Heart left ventricle (tissue), 16 donors: ENCODE measurements at regions not wholly inside any gene's neighbourhood (a gene's known extent, or its start where the extent isn't known, plus 50 kb on each side); places are given as distances from the start of the nearest gene placed in this dataset.

Experiments used
- ATAC-seq, 4 donors: fragments of 200-7000 bp; cut with Tn5 transposase; one replicate each; pipeline ENCODE4 v1.9.1; 2020 to 2022; ENCODE audit warnings: moderate library complexity in 4 of 4, mild to moderate bottlenecking in 3 of 4, moderate number of reproducible peaks in 1 of 4
- DNase-seq, 5 donors: peaks; one replicate each; pipeline ENCODE4 v3.0.0-alpha.2; 2020
- H3K27ac ChIP-seq, 12 donors: fragments of 200-600 bp; sonication (generic) in 4 of 12; one replicate each; pipeline versions ENCODE4 v1.5.0 to v1.8.0; 2016 to 2022; ENCODE audit warnings: mild to moderate bottlenecking in 2 of 12
- H3K27me3 ChIP-seq, 9 donors: fragments of 200-600 bp; sonication (generic) in 2 of 9; one replicate each; pipeline versions ENCODE4 v1.5.1 to v1.8.0; 2016 to 2022; ENCODE audit warnings: mild to moderate bottlenecking in 3 of 9
- H3K36me3 ChIP-seq, 9 donors: fragments of 200-600 bp; sonication (generic) in 2 of 9; one replicate each; pipeline versions ENCODE4 v1.5.0 to v1.8.0; 2018 to 2022; ENCODE audit warnings: mild to moderate bottlenecking in 2 of 9
- H3K4me1 ChIP-seq, 12 donors: fragments of 200-600 bp; sonication (generic) in 4 of 12; one replicate each; pipeline versions ENCODE4 v1.5.0 to v1.8.0; 2016 to 2022; ENCODE audit warnings: mild to moderate bottlenecking in 3 of 12
- H3K4me3 ChIP-seq, 12 donors: fragments of 200-600 bp; sonication (generic) in 4 of 12; one replicate each; pipeline versions ENCODE4 v1.5.0 to v1.8.0; 2017 to 2022; ENCODE audit warnings: mild to moderate bottlenecking in 9 of 12, moderate library complexity in 4 of 12
- H3K9me3 ChIP-seq, 12 donors: fragments of 200-600 bp; sonication (generic) in 4 of 12; one replicate each; pipeline versions ENCODE4 v1.5.0 to v1.8.0; 2016 to 2022; ENCODE audit warnings: mild to moderate bottlenecking in 1 of 12
- POLR2A ChIP-seq, 2 donors: fragments of 450-650 bp; IDR thresholded peaks; one replicate each; pipeline ENCODE4 v1.6.1; 2017; ENCODE audit warnings: antibody characterized with exemption in 2 of 2, mild to moderate bottlenecking in 2 of 2, moderate library complexity in 2 of 2
- WGBS, 4 donors: extraction: QIAGEN DNeasy Blood & Tissue Kit in 2 of 4; methylation state at CpG; one replicate each; pipeline versions ENCODE4 v1.1.5 to v1.1.7; 2013 to 2018; 5-methylcytosine and 5-hydroxymethylcytosine counted together
- intact Hi-C, 10 donors: fragments of 100-400 bp; cut with DNase I; formaldehyde crosslinking; loops; one replicate each; pipeline versions ENCODE4 v1.11.1 to v1.14.2; 2022
- TF ChIP-seq, protein P1 (sequence below), 12 donors: fragments of 200-600 bp; sonication (generic) in 4 of 12; IDR thresholded peaks; one replicate each; pipeline versions ENCODE4 v1.5.0 to v1.8.0; 2018 to 2022; ENCODE audit warnings: antibody characterized with exemption in 12 of 12, mild to moderate bottlenecking in 5 of 12
- donor health status: ischemic (EF 13 %, LVEDD 7.1; RV severe dilation, severe dysfunction).
- donor health status: healthy with polysubstance abuse.
- donor health status: DM: no; HTN: yes; CAD: no.
- donor health status: DM: no; HTN: no; CAD: no.
- donor health status: ischemic (EF 25% LVEDD 6.9; RV normal size, moderate dysfunction).
- donor health status: ischemic (EF 25% LVEDD 5.7; RV mildly dilated, moderate dysfunction).
- donor health status: healthy.
- donor health status: DM: yes; HTN: yes; CAD: no.
- donor health status: ischemic (EF 35%, LVEDD 5.7; RV mildly dilated, moderate dysfunction).
- donor health status: nonischemic (EF 11% LVEDD 7.7; RV severe dilation, severe dysfunction).
- donor health status: DM: yes; HTN: yes; CAD: no.
- donor health status: PGD.
- donor health status: ischemic (EF 29% LVEDD 5.4; RV normal size, mild dysfunction).
- donor health status: nonischemic (EF 23%, LVEDD 6.1; RV moderate dilation, normal function).

DNA sequence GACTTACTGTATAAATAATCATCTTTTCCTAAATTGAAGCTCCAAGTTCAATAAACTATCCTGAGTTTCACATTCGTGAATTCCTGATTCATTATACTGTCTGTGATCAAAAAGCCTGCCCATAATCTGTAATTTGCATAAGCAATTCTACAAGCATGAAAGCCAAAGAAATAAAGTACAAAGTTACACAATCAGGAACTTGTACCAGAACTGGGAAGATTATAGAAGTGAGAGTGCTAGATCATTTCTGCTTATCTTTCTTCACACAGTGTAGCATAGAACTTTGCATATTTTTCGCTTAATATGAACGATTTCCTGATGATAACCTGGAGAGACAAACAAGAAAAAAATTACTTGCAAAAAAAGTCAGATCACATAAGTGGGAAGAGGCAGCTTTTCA is 308.2 kb downstream of the C12orf50 start:
- H3K27ac ChIP-seq = no peak overlapping the region
- no peaks in the 10 kb centered on the region for H3K27me3 ChIP-seq
- H3K4me3 ChIP-seq = no peak overlapping the region
- H3K9me3 ChIP-seq = peaks cover 0 to 3% (median 0%) of the 10 kb centered on the region in 12 donors
- ATAC-seq (no peak), DNase-seq (no peak)
- WGBS, 4 donors = 42 to 70% (median 52%) methylated on average over 3 of the region's 3 CpGs
- TF ChIP-seq POLR2A (IDR thresholded peaks at IDR 0.05) = no peak
- TF ChIP-seq, protein P1, sequence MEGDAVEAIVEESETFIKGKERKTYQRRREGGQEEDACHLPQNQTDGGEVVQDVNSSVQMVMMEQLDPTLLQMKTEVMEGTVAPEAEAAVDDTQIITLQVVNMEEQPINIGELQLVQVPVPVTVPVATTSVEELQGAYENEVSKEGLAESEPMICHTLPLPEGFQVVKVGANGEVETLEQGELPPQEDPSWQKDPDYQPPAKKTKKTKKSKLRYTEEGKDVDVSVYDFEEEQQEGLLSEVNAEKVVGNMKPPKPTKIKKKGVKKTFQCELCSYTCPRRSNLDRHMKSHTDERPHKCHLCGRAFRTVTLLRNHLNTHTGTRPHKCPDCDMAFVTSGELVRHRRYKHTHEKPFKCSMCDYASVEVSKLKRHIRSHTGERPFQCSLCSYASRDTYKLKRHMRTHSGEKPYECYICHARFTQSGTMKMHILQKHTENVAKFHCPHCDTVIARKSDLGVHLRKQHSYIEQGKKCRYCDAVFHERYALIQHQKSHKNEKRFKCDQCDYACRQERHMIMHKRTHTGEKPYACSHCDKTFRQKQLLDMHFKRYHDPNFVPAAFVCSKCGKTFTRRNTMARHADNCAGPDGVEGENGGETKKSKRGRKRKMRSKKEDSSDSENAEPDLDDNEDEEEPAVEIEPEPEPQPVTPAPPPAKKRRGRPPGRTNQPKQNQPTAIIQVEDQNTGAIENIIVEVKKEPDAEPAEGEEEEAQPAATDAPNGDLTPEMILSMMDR (IDR thresholded peaks at IDR 0.05) = no peak
- no peaks in the 10 kb centered on the region for H3K4me1 ChIP-seq
- intact Hi-C loops = no loop called here
- no peaks in the 10 kb centered on the region for H3K36me3 ChIP-seq

DNA sequence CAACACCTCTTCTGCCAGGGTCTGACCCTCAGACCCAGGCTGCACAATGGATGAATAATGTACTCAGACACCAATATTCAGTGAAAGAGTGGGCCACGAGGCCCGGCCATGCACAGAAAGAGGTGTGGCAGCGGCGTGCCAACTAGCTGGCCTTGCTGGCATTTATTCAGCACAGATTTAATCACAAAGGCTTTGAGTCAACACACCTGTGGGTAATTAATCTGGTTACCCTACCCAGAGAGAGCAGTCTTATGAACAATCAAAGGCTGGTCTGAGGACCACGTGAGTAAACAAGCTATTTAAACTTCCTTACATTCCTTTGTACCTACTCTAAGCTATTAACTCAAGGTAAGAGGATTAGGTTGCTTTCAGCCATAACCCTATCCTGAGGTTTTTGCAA is 324.8 kb downstream of the C12orf50 start:
- DNase-seq = no peak
- no peak overlapping the region for H3K4me3 ChIP-seq
- WGBS, 4 donors = 69 to 84% (median 81%) methylated on average over 5 of the region's 5 CpGs
- H3K4me1 ChIP-seq = no peaks in the 10 kb centered on the region
- H3K9me3 ChIP-seq = peaks cover 0 to 14% (median 0%) of the 10 kb centered on the region in 12 donors
- no peak overlapping the region for H3K27ac ChIP-seq
- TF ChIP-seq, protein P1 (IDR thresholded peaks at IDR 0.05) = no peak
- H3K36me3 ChIP-seq = no peaks in the 10 kb centered on the region
- intact Hi-C loops = no loop called here
- ATAC-seq = no peak
- H3K27me3 ChIP-seq = no peaks in the 10 kb centered on the region

DNA sequence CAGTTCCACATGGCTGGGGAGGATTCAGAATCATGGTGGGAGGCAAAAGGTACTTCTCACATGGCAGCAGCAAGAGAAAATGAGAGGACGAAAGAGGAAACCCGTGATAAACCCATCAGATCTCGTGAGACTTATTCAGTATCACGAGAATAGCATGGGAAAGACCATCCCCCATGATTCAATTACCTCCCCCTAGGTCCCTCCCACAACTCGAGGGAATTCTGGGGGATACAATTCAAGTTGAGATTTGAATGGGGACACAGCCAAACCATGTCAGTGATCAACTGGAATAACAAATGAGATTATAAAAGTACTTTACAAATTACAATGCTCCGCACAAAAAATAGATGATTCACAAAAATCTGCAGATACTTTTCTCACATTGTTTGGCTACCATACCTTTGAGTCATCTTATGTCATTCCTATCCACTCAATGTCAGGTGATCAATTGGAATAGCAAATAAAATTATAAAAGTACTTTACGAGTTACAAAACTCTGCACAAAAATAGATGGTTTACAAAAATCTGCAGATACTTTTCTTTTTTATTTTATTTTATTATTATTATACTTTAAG is 338.9 kb downstream of the C12orf50 start:
- no peak overlapping the region for H3K27ac ChIP-seq
- no peak for TF ChIP-seq POLR2A (IDR thresholded peaks at IDR 0.05)
- TF ChIP-seq, protein P1 (IDR thresholded peaks at IDR 0.05) = no peak
- H3K4me1 ChIP-seq = no peaks in the 10 kb centered on the region
- peaks cover 0 to 3% (median 0%) of the 10 kb centered on the region in 12 donors for H3K9me3 ChIP-seq
- no peak overlapping the region for H3K4me3 ChIP-seq
- ATAC-seq = no peak
- intact Hi-C loops = no loop called here
- H3K27me3 ChIP-seq = no peaks in the 10 kb centered on the region
- H3K36me3 ChIP-seq = no peaks in the 10 kb centered on the region
- 79 to 86% (median 82%) methylated on average over 7 of the region's 7 CpGs for WGBS, 4 donors
- DNase-seq = no peak

DNA sequence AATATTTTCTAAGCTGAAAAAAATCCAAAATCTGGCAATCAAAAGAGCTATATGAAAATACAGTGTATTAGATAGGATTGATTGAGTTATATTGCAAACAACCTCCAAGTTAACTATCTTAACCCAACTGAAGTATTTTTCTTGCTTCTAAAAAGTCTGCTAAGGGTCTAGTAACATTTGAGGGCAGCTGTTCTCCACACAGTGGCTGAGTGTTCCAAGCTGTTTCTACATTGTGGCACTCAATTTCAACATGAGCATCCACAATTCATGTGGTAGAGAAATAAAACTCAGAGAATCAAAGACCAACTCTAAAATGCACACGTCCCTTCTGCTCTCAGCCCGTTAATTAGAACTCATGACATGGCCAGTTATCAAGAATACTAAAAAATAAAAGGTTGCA is 340.0 kb downstream of the C12orf50 start:
- H3K27ac ChIP-seq = no peak overlapping the region
- H3K9me3 ChIP-seq = no peaks in the 10 kb centered on the region
- WGBS, 4 donors = 64 to 79% (median 71%) methylated on average over 2 of the region's 2 CpGs
- no peak for DNase-seq
- no peaks in the 10 kb centered on the region for H3K36me3 ChIP-seq
- no peaks in the 10 kb centered on the region for H3K27me3 ChIP-seq
- no peak overlapping the region for H3K4me3 ChIP-seq
- intact Hi-C loops = no loop called here
- ATAC-seq = no peak
- H3K4me1 ChIP-seq = no peaks in the 10 kb centered on the region
- no peak for TF ChIP-seq POLR2A (IDR thresholded peaks at IDR 0.05)
- TF ChIP-seq, protein P1 (IDR thresholded peaks at IDR 0.05) = no peak
